Stimulated activated naive B cell treated with anti-CD40 and anti-IgM and Interleukin-4, amounts not matched to agents 10 μg/mL and 1 μg/mL and 100 μg/mL, for 72 hours (primary cell): ENCODE measurements at regions not wholly inside any gene's neighbourhood (a gene's known extent, or its start where the extent isn't known, plus 50 kb on each side); places are given as distances from the start of the nearest gene placed in this dataset.

Experiments used
- ATAC-seq, 2 donors: fragments of 150-1000 bp; cut with Tn5 transposase; replicated peaks; 2 replicates each; pipeline ENCODE4 v1.10.0; 2021; ENCODE audit warnings: moderate library complexity in 1 of 2
- DNase-seq: peaks from one replicate; pipeline ENCODE4 v3.0.0; 2021
- H3K27ac Mint-ChIP-seq: one replicate; pipeline ENCODE4 v1.8.0; 2022; ENCODE audit warnings: mild to moderate bottlenecking, mixed read lengths
- H3K27me3 Mint-ChIP-seq, 2 donors: one replicate each; pipeline ENCODE4 v1.8.0; 2022; ENCODE audit warnings: mixed read lengths in 2 of 2
- H3K36me3 Mint-ChIP-seq, 2 donors: one replicate each; pipeline ENCODE4 v1.8.0; 2022; ENCODE audit warnings: mixed read lengths in 2 of 2, mild to moderate bottlenecking in 1 of 2
- H3K4me1 Mint-ChIP-seq, 2 donors: one replicate each; pipeline ENCODE4 v1.8.0; 2022; ENCODE audit warnings: mixed read lengths in 2 of 2, mild to moderate bottlenecking in 1 of 2
- H3K4me3 Mint-ChIP-seq, 2 donors: one replicate each; pipeline ENCODE4 v1.8.0; 2022; ENCODE audit warnings: mild to moderate bottlenecking in 2 of 2, mixed read lengths in 2 of 2, moderate library complexity in 1 of 2
- H3K9me3 Mint-ChIP-seq, 2 donors: one replicate each; pipeline ENCODE4 v1.8.0; 2022; ENCODE audit warnings: mixed read lengths in 2 of 2, mild to moderate bottlenecking in 1 of 2

DNA sequence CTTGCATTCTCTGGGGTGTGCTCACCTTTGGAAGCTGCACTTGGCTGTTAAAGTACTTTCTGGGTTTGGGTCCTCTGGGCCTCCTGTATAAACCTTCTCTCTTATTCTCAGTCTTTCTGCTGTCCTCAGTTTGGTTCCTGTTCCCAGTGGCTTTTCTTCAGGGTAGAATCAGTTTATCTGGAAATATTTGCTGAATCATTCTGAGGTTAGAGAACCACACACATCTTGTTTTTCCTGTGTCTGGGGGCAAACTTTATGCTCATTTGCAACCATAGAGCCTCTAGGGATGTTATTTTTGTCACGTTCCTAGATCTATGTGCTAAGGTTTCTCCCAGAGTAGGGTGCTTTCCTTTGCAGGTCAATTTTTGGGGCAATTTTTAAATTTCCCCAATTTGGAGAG is 224.3 kb upstream of the C11orf87 start:
- Mint-ChIP-seq H3K4me3 (no peak overlapping the region), H3K27ac (no peak overlapping the region), H3K4me1 (no peaks in the 10 kb centered on the region), H3K27me3 (no peaks in the 10 kb centered on the region), H3K9me3 (peaks cover 4 to 10% of the 10 kb centered on the region in 2 donors), H3K36me3 (no peaks in the 10 kb centered on the region)
- DNase-seq (no peak), ATAC-seq (no peak)

DNA sequence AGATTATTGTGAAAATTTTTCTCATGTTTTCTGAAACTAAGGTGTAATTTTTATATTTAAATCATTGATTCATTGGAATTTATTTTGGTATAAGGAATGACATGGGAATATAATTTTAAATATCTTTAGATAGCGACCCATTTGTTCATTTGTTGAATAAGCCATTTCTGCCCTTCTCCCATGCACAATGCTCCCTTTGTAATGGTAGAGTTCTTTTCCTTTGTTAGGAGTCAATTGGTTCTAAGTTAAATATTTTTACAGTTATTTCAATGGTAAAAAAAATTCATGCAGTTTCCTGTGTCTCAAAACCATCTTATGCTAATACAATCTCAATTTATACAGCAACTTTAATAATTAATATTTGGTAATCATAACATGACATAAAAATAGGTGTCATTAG is 218.8 kb upstream of the C11orf87 start:
- ATAC-seq (no peak), DNase-seq (no peak)
- Mint-ChIP-seq H3K4me1 (no peaks in the 10 kb centered on the region), H3K4me3 (no peak overlapping the region), H3K27me3 (no peaks in the 10 kb centered on the region), H3K27ac (no peak overlapping the region), H3K36me3 (no peaks in the 10 kb centered on the region), H3K9me3 (peaks cover 9 to 10% of the 10 kb centered on the region in 2 donors)

DNA sequence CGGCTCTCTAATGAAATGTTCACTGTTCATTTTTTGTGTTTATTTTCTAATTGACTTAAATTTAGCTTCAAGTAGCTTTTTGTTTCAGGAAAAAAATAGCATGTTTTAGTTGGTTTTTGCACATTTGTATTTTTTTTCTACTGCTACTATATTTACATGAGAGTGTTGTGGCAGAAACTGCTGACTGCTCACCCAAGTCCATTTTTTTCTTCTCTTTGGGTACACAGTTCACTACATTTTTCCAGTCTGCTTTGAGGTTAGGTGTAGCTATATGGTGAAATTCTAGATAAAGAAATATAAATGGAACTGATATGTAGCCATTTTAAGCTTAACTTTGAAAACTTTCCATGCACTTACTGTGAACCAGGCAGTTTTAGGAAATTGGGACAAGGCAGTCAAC is 216.7 kb upstream of the C11orf87 start:
- Mint-ChIP-seq H3K27ac (no peak overlapping the region), H3K4me3 (no peak overlapping the region), H3K4me1 (no peaks in the 10 kb centered on the region), H3K36me3 (no peaks in the 10 kb centered on the region), H3K27me3 (no peaks in the 10 kb centered on the region), H3K9me3 (peaks cover 5 to 12% of the 10 kb centered on the region in 2 donors)
- ATAC-seq (no peak), DNase-seq (no peak)

DNA sequence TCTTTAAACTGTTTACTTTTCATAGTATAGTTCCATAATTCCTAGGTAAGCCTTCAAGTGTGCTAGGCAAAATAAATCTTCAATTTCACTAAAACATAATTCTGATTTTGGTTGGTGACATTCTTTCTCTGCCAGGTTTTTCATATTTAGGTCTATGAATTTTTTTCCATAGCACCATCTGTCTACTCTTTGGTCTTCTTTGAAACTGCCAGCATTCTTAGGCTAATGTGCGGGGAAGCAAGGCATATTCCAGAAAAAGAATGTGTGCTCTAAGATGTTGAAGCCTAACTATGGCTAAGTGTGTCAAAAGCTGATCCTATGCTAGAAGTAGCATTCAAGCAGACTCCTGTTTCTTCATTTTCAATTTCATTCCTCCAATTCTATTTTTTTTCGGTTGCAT is 213.9 kb upstream of the C11orf87 start:
- H3K27me3 Mint-ChIP-seq: no peaks in the 10 kb centered on the region
- H3K36me3 Mint-ChIP-seq: no peaks in the 10 kb centered on the region
- no peak for ATAC-seq
- no peaks in the 10 kb centered on the region for H3K4me1 Mint-ChIP-seq
- no peak overlapping the region for H3K27ac Mint-ChIP-seq
- H3K9me3 Mint-ChIP-seq: peaks cover 11 to 14% of the 10 kb centered on the region in 2 donors
- no peak overlapping the region for H3K4me3 Mint-ChIP-seq
- DNase-seq: no peak

DNA sequence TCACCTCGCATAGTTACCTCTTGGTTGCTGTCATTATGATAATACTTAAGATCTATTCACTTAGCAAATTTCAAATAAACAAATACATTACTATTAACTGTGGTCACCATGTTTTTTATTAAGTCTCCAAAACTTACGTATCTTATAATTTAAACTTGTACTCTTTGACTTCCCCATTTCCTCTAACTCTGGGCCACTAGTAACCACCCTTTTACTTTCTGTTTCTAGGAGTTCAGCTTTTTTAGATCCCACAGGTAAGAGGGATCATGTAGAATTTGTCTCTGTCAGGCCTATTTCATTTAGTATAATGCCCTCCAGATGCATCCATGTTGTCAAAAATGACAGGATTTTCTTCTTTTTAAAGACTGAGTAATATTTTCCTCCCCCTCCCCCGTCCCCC is 212.4 kb upstream of the C11orf87 start:
- Mint-ChIP-seq H3K27ac (no peak overlapping the region), H3K36me3 (no peaks in the 10 kb centered on the region), H3K9me3 (peaks cover 14 to 16% of the 10 kb centered on the region in 2 donors), H3K4me3 (no peak overlapping the region), H3K4me1 (no peaks in the 10 kb centered on the region), H3K27me3 (no peaks in the 10 kb centered on the region)
- ATAC-seq (no peak), DNase-seq (no peak)

DNA sequence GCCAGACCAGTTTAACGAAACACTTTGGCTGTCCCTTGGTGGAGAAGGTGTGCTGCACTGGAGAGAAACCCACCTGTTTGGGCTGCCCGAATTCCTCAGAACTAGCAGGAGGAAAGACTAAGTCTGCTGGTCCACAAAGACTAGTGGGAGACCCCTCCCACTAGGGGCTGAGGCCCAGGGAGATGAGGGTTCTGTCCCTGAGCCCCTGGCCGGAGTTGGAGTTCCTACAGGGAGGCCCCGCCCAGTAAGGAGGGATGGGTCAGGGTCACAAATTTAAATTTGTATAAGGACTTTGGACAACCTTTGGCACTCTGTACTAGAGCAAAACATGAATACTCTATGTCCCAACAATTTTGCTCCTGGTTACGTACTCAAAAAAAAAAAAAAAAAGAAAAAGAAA is 200.8 kb upstream of the C11orf87 start:
- H3K27me3 Mint-ChIP-seq: no peaks in the 10 kb centered on the region

DNA sequence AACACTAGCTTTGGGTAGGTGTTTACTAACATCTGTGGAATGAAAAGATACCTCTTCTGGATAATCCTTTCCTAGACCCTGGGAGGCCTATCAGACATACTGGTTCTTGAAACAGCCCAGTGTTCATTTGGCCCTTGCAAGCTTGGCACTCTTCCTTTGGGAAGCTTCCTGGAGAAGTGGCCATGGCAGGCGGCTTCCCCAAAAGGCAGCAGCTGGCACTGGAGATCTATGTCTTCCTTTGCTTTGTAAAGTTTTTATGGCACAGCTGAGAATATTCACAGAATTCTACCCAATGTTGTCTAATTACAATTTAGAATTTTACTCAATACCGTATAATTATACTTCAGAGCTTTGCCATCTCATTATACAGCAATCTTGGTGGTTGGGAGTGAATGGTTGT is 199.2 kb upstream of the C11orf87 start:
- no peak for ATAC-seq
- H3K27ac Mint-ChIP-seq: no peak overlapping the region
- H3K4me3 Mint-ChIP-seq: no peak overlapping the region
- DNase-seq: no peak
- no peaks in the 10 kb centered on the region for H3K36me3 Mint-ChIP-seq
- no peaks in the 10 kb centered on the region for H3K4me1 Mint-ChIP-seq
- no peaks in the 10 kb centered on the region for H3K27me3 Mint-ChIP-seq
- H3K9me3 Mint-ChIP-seq: peaks cover 9% of the 10 kb centered on the region in 2 donors

More for the DNA sequence above, 200.8 kb upstream of the C11orf87 start:
- Mint-ChIP-seq H3K4me3 (no peak overlapping the region), H3K27ac (no peak overlapping the region), H3K4me1 (no peaks in the 10 kb centered on the region), H3K9me3 (peaks cover 11 to 16% of the 10 kb centered on the region in 2 donors), H3K36me3 (no peaks in the 10 kb centered on the region)
- DNase-seq (no peak), ATAC-seq (no peak)

DNA sequence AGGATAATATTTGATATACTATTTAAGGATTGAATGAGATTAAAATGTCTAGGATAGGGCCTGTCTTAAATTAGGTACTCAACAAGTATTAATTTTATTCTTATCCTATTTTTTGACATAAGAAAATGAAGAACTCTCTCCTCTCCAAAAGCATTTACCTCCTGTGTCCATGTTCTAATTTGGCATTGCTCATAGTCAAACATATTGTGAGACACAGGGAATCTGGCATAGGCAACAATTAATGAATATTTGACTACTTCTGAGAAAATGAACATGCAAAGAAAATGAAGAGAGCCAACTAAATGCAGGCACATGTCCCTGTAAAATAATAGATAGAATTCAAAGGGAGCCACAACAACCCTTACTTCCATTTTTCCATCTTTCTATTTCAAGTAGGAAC is 198.5 kb upstream of the C11orf87 start:
- H3K27ac Mint-ChIP-seq: no peak overlapping the region
- no peaks in the 10 kb centered on the region for H3K36me3 Mint-ChIP-seq
- H3K9me3 Mint-ChIP-seq: peaks cover 7 to 8% of the 10 kb centered on the region in 2 donors
- DNase-seq (no peak), ATAC-seq (no peak)
- no peaks in the 10 kb centered on the region for H3K27me3 Mint-ChIP-seq
- H3K4me1 Mint-ChIP-seq: no peaks in the 10 kb centered on the region
- no peak overlapping the region for H3K4me3 Mint-ChIP-seq

DNA sequence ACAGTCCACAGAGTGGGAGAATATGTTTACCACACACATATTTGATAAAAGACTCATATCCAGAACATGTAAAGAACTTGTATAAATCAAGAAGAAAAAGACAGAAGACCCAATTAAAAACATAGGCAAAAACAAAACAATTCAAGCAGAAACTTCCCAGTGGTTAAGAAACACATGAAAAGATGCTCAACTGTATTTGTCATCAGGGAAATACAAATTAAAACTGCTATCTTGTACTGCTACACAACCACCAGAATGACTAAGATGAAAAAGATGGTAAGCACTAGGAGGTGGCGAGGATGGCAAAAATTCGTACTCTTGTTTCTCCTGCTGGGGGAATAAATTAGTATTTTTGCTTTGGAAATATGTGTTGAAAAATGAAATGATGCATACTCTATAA is 192.3 kb upstream of the C11orf87 start:
- H3K4me1 Mint-ChIP-seq: no peaks in the 10 kb centered on the region

DNA sequence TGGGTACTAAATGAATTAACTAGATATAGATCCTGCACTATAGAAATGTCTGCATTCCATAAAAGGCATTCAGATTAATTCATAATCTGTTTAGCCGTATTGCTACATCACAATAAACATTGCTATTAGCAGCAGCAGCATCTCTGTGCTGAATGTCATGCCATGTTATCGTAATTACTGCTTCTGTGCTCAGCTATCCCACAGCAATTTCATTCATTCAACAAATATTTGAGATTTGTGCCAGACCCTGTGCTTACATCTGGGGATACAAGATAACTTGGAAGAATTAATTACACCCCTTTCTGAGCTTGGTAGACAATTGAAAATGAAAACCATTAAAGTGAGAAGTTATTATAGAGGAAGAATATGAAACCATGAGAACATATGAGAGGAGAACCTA is 185.8 kb upstream of the C11orf87 start:
- H3K9me3 Mint-ChIP-seq: peaks cover 1 to 6% of the 10 kb centered on the region in 2 donors
- H3K4me3 Mint-ChIP-seq: no peak overlapping the region
- no peak overlapping the region for H3K27ac Mint-ChIP-seq
- H3K36me3 Mint-ChIP-seq: no peaks in the 10 kb centered on the region
- DNase-seq (no peak), ATAC-seq (no peak)
- no peaks in the 10 kb centered on the region for H3K27me3 Mint-ChIP-seq
- H3K4me1 Mint-ChIP-seq: no peaks in the 10 kb centered on the region

More for the DNA sequence above, 192.3 kb upstream of the C11orf87 start:
- Mint-ChIP-seq H3K4me3 (no peak overlapping the region), H3K36me3 (no peaks in the 10 kb centered on the region), H3K9me3 (no peaks in the 10 kb centered on the region), H3K27me3 (no peaks in the 10 kb centered on the region), H3K27ac (no peak overlapping the region)
- DNase-seq (no peak), ATAC-seq (no peak)

DNA sequence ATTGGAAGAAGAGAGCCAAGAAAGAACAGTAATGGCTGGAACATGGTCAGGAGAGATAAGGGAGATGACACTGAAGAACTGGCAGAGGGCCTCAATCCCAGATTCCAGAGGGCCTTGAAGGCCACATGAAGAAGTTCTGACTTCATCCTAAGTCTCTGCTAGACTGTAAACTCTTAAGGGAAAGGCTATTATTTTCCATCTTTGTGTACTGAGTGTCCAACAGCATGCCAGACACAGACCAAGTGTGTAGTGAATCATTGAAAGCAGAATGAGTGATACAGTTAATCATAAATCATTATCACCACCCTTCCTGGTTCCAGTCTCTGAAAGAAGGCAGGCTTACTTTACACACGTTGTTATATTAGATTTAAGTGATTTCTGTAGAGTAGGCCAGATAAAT is 185.3 kb upstream of the C11orf87 start:
- H3K27me3 Mint-ChIP-seq: no peaks in the 10 kb centered on the region
- no peaks in the 10 kb centered on the region for H3K36me3 Mint-ChIP-seq
- DNase-seq: no peak
- no peak overlapping the region for H3K27ac Mint-ChIP-seq
- H3K4me3 Mint-ChIP-seq: no peak overlapping the region
- ATAC-seq: no peak
- H3K9me3 Mint-ChIP-seq: peaks cover 1 to 6% of the 10 kb centered on the region in 2 donors
- H3K4me1 Mint-ChIP-seq: no peaks in the 10 kb centered on the region

DNA sequence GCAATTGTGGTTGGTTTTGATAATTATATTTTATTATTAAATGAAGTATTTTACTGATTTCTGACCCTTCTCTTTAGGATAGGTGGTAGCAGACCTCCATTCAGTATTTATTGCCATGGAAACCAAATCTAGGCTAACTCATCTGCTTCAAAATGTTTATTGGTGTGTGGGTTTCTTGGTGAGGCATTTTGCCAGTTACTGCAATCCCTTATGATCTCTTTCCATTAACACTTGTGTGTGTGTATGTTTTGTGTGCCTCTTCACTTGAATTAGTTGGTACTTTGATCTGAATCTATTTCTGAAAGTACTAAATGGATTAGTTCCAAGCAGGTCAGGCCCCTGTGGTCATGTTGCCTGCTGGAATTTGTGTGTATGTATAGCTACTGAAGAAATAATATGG is 184.4 kb upstream of the C11orf87 start:
- no peak for ATAC-seq
- no peak for DNase-seq

DNA sequence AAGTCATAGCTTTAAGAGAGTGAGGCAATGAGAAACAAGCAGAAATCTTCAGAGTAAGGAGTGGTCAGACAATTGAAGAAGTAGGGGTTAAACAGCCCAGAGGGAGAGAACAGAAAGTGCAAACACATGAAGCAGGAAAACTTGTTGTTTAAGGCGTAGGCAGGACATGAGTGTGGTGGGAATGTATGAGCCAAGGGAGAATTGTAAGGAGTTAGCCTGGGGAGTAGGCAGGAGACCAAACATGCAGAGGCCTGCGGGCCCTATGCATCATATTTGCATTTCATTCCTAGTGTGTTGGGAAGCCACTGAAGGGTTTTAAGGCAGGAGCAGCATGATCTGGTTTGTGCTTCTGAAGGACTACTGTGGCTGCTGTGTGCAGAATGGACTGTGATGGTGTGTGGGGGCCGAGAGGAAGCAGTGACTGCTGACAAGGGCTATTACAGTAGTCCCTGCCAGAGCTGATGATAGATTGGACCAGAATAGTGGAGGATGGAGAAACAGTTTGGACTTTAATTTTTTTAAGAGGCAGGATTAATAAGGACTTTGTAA is 179.9 kb upstream of the C11orf87 start:
- H3K4me3 Mint-ChIP-seq: no peak overlapping the region
- no peaks in the 10 kb centered on the region for H3K36me3 Mint-ChIP-seq
- no peak for ATAC-seq
- no peak for DNase-seq
- H3K27me3 Mint-ChIP-seq: no peaks in the 10 kb centered on the region
- no peaks in the 10 kb centered on the region for H3K4me1 Mint-ChIP-seq
- H3K9me3 Mint-ChIP-seq: peaks cover 1 to 13% of the 10 kb centered on the region in 2 donors
- no peak overlapping the region for H3K27ac Mint-ChIP-seq

More for the DNA sequence above, 184.4 kb upstream of the C11orf87 start:
- Mint-ChIP-seq H3K36me3 (no peaks in the 10 kb centered on the region), H3K27ac (no peak overlapping the region), H3K27me3 (no peaks in the 10 kb centered on the region), H3K9me3 (peaks cover 1 to 6% of the 10 kb centered on the region in 2 donors), H3K4me1 (no peaks in the 10 kb centered on the region), H3K4me3 (no peak overlapping the region)

DNA sequence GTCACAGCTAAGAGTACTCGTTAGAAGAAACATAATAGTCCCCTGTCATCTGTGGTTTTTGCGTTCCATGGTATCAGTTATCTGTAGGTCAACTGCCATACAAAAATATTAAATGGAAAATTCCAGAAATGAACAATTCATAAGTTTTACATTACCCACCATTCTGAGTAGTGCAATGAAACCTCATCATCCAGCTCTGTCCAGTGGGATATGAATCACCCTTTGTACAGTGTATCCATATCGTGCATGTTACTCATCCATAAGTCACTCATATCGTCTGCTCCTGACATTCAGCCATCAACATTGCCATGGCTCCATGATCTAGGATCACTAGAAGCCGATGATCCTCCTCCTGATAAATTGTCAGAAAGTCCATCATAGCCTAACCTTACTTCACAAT is 174.9 kb upstream of the C11orf87 start:
- no peak for ATAC-seq
- Mint-ChIP-seq H3K36me3 (no peaks in the 10 kb centered on the region), H3K4me3 (no peak overlapping the region), H3K27ac (no peak overlapping the region), H3K27me3 (no peaks in the 10 kb centered on the region), H3K9me3 (peaks cover 5 to 7% of the 10 kb centered on the region in 2 donors), H3K4me1 (no peaks in the 10 kb centered on the region)
- no peak for DNase-seq

DNA sequence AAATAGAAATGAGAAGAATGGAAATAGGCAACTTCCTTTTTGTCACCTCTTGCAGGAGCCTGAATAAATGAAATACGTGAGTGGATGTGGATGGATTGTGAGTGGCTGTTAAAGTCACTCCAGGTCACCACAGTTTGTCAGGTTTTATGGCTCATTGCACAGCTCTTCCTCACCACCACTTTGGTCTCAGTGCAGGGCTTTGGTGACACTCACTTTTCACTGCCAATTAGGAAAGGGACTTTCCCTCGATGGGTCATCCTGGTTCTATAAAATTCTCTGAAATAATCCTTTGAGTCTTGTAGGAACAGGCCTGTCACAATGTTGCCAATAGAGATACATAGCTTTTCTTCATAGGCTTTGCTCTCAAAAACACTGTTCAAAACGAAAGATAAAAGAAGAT is 172.4 kb upstream of the C11orf87 start:
- DNase-seq: no peak
- no peaks in the 10 kb centered on the region for H3K27me3 Mint-ChIP-seq
- no peaks in the 10 kb centered on the region for H3K36me3 Mint-ChIP-seq
- H3K27ac Mint-ChIP-seq: no peak overlapping the region
- no peak for ATAC-seq
- H3K9me3 Mint-ChIP-seq: peaks cover 7 to 13% of the 10 kb centered on the region in 2 donors
- no peak overlapping the region for H3K4me3 Mint-ChIP-seq
- H3K4me1 Mint-ChIP-seq: no peaks in the 10 kb centered on the region

DNA sequence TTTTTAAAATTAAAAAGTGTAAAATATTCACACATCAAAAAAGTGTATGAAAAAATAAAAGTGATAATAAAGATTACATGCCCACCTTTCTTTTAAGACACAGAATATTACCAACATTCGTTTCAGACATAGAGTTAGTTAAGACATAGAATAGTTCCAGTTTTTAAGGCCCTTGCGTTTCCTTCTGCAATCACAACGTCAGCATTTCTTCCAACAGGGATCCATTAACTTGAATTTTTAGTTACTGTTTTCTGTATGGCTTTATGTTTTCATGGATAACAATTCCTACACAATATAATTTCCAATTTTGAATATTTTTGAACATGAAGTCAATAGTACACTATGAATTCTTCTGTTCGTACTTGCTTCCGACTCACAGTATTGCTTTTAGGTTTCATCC is 170.8 kb upstream of the C11orf87 start:
- DNase-seq: no peak
- Mint-ChIP-seq H3K9me3 (peaks cover 0 to 13% of the 10 kb centered on the region in 2 donors), H3K27ac (no peak overlapping the region), H3K36me3 (no peaks in the 10 kb centered on the region), H3K4me1 (no peaks in the 10 kb centered on the region), H3K4me3 (no peak overlapping the region), H3K27me3 (no peaks in the 10 kb centered on the region)
- ATAC-seq: no peak
